Stomach (tissue), 8 donors: ENCODE measurements at regions not wholly inside any gene's neighbourhood (a gene's known extent, or its start where the extent isn't known, plus 50 kb on each side); places are given as distances from the start of the nearest gene placed in this dataset.

ENCODE experiments used
- DNase-seq, 2 donors: peaks; one replicate each; pipeline versions ENCODE4 v3.0.0 to v3.0.0-alpha.2; 2013 to 2019
- H3K27ac ChIP-seq, 5 donors: fragments of 200-600 bp in 4 of 5; sonication (generic) in 4 of 5; one replicate each; pipeline ENCODE4 v1.5.1; 2013 to 2019; ENCODE audit warnings: mild to moderate bottlenecking in 1 of 5, moderate library complexity in 1 of 5
- H3K27me3 ChIP-seq, 3 donors: fragments of 200-600 bp; sonication (generic); one replicate each; pipeline ENCODE4 v1.5.1; 2017 to 2019; ENCODE audit warnings: mixed run types in 1 of 3
- H3K36me3 ChIP-seq, 4 donors: fragments of 200-600 bp; sonication (generic); 1 replicate in 3 of 4; 2 replicates in 1 of 4; pipeline ENCODE4 v1.5.1; 2016 to 2019
- H3K4me1 ChIP-seq, 4 donors: fragments of 200-600 bp; sonication (generic); one replicate each; pipeline ENCODE4 v1.5.1; 2016 to 2019
- H3K4me3 ChIP-seq, 4 donors: fragments of 200-600 bp; sonication (generic) in 3 of 4; one replicate each; pipeline ENCODE4 v1.5.1; 2016 to 2019; ENCODE audit warnings: mild to moderate bottlenecking in 1 of 4
- H3K9me3 ChIP-seq, 4 donors: fragments of 200-600 bp; sonication (generic); one replicate each; pipeline ENCODE4 v1.5.1; 2016 to 2019
- EP300 ChIP-seq: sonication (generic); formaldehyde crosslinking; IDR thresholded peaks from one replicate; pipeline ENCODE4 v1.6.1; 2017; ENCODE audit warnings: antibody characterized with exemption
- POLR2A ChIP-seq, 4 donors: fragments of 450-650 bp; IDR thresholded peaks; one replicate each; pipeline ENCODE4 v1.6.1; 2016; ENCODE audit warnings: antibody characterized with exemption in 4 of 4, control low read depth in 2 of 4, mild to moderate bottlenecking in 1 of 4, moderate library complexity in 1 of 4
- POLR2AphosphoS5 ChIP-seq, 3 donors: sonication (generic); formaldehyde crosslinking; IDR thresholded peaks; one replicate each; pipeline ENCODE4 v1.6.1; 2016; ENCODE audit warnings: antibody characterized with exemption in 3 of 3
- WGBS, 5 donors: extraction: QIAGEN DNeasy Blood & Tissue Kit in 3 of 5; methylation state at CpG; one replicate each; pipeline versions ENCODE4 v1.1.5 to v1.1.7; 2013 to 2018; 5-methylcytosine and 5-hydroxymethylcytosine counted together
- intact Hi-C: fragments of 100-400 bp; cut with DNase I; formaldehyde crosslinking; loops from one replicate; pipeline ENCODE4 v1.15.1; 2023; ENCODE audit warnings: low total_unique reads
- TF ChIP-seq, protein P1 (sequence below), 7 experiments: fragments of 450-650 bp in 4 of 7; fragments of 200-600 bp in 3 of 7; sonication (generic) in 3 of 7; IDR thresholded peaks; one replicate each; pipeline ENCODE4 v1.5.1; 2016 to 2019; ENCODE audit warnings: antibody characterized with exemption in 7 of 7, control low read depth in 2 of 7, mild to moderate bottlenecking in 1 of 7
- donor health status: healthy with polysubstance abuse.
- donor health status: Bipolar disorder and iron deficiency.
- donor health status: healthy.

DNA sequence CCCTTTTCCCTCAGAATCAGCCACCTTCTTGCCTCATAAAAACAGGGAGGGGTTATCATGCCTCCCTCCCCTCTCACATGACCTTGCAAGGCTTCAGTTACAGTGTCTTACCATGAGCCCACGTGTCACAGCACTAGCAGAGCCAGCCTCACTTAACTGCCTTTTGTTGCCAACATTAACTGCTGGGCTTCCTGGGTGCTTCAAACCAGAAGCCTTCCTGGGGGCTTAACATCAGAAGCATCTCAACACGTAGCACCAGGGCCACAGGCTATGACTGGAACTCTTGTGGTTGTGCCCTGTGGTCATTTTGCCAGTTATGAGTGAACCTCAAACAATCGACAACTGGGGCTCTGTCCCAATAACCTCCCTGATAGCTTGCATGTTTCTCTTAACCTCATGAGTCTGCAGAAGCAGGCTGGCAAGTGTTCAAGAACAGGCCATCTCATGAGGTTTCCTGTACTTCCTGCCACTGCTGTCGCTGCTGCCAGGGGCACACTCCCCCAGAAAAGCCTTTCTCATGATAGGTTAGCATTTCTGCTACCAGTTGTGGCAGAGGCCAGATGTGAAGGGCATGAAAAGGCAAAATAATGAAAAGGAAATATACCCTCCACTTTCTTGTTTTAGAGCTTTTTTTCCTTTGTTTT lies 132.2 kb downstream of the GLUL start:
- 9 to 37% (median 18%) methylated on average over 4 of the region's 4 CpGs for whole genome bisulfite sequencing, 5 donors
- Histone ChIP-seq H3K4me3 (no peak overlapping the region), H3K9me3 (no peaks in the 10 kb centered on the region), H3K27ac (peak overlapping the region in 4 of 5 donors; percentile 32 to 74 (median 54)), H3K36me3 (no peaks in the 10 kb centered on the region), H3K4me1 (peaks cover 8 to 45% (median 18%) of the 10 kb centered on the region in 4 donors), H3K27me3 (no peaks in the 10 kb centered on the region)
- TF ChIP-seq EP300 (no peak), POLR2AphosphoS5 (IDR thresholded peaks at IDR 0.05) (peak in 2 of 3 donors; percentile 27 to 31), POLR2A (IDR thresholded peaks at IDR 0.05) (no peak)
- TF ChIP-seq, protein P1, sequence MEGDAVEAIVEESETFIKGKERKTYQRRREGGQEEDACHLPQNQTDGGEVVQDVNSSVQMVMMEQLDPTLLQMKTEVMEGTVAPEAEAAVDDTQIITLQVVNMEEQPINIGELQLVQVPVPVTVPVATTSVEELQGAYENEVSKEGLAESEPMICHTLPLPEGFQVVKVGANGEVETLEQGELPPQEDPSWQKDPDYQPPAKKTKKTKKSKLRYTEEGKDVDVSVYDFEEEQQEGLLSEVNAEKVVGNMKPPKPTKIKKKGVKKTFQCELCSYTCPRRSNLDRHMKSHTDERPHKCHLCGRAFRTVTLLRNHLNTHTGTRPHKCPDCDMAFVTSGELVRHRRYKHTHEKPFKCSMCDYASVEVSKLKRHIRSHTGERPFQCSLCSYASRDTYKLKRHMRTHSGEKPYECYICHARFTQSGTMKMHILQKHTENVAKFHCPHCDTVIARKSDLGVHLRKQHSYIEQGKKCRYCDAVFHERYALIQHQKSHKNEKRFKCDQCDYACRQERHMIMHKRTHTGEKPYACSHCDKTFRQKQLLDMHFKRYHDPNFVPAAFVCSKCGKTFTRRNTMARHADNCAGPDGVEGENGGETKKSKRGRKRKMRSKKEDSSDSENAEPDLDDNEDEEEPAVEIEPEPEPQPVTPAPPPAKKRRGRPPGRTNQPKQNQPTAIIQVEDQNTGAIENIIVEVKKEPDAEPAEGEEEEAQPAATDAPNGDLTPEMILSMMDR (IDR thresholded peaks at IDR 0.05): no peak
- intact Hi-C loops: no loop called here
- peak; percentile 51 to 75 for DNase-seq

GRCh38 chr1:182257369-182258063 lies 134.1 kb downstream of the GLUL start:
- Histone ChIP-seq H3K36me3 (no peaks in the 10 kb centered on the region), H3K4me3 (no peak overlapping the region), H3K27ac (peak overlapping the region in 3 of 5 donors; percentile 6 to 20 (median 14)), H3K27me3 (no peaks in the 10 kb centered on the region), H3K9me3 (no peaks in the 10 kb centered on the region), H3K4me1 (peaks cover 8 to 39% (median 16%) of the 10 kb centered on the region in 4 donors)
- intact Hi-C loops: no loop called here
- TF ChIP-seq EP300: no peak
- TF ChIP-seq, protein P1 (IDR thresholded peaks at IDR 0.05): no peak
- TF ChIP-seq POLR2AphosphoS5 (IDR thresholded peaks at IDR 0.05): no peak
- no peak for TF ChIP-seq POLR2A (IDR thresholded peaks at IDR 0.05)
- WGBS, 5 donors: 43 to 59% (median 53%) methylated on average over 2 of the region's 2 CpGs
- no peak for DNase-seq

DNA sequence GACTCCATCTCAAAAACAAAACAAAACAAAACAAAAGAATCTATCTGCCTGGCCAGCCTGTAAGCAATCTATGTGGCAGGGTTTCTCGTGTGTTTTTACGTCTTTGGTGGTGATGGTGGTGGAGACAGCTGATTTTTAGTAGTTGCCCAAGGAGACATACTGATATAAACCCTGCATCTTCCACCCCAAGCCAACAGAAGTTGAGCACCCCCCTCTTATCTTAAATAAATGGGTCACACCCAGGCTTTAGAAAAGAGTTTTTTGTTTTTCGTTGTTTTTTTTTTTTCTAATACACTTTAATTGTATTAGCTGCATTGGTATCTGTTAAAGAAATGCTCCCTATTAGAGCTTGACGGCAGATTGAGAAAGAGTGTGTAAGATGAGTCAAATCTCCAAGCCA lies 134.7 kb downstream of the GLUL start:
- H3K9me3 ChIP-seq: no peaks in the 10 kb centered on the region
- H3K27ac ChIP-seq: no peak overlapping the region
- intact Hi-C loops: no loop called here
- peaks cover 8 to 33% (median 13%) of the 10 kb centered on the region in 4 donors for H3K4me1 ChIP-seq
- no peak overlapping the region for H3K4me3 ChIP-seq
- no peaks in the 10 kb centered on the region for H3K36me3 ChIP-seq
- no peak for TF ChIP-seq EP300
- TF ChIP-seq, protein P1 (IDR thresholded peaks at IDR 0.05): no peak
- no peaks in the 10 kb centered on the region for H3K27me3 ChIP-seq
- no peak for DNase-seq
- 68 to 75% (median 72%) methylated on average over 4 of the region's 4 CpGs for WGBS, 5 donors

DNA sequence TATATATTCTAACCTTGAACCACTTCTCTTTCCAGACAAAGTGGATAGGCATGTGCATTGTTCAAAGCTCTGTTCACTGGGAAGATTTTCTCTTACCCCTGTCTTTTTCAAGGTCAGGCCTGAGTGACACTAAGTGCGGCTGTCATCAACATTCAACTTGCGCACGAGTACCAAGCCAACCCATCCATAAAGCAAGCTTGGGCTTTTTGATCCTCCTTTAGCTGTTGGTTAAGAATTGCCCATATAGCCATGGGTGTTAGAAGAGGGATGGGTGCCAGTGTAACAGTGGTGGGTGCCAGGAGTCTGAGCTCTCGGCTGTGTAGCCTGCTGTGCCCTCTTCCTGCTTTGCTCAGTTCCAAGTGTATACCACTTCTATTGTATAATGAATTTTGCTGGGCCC lies 136.1 kb downstream of the GLUL start:
- DNase-seq: no peak
- Histone ChIP-seq H3K4me3 (no peak overlapping the region), H3K4me1 (peaks cover 8 to 29% (median 11%) of the 10 kb centered on the region in 4 donors), H3K27ac (no peak overlapping the region), H3K36me3 (no peaks in the 10 kb centered on the region), H3K9me3 (no peaks in the 10 kb centered on the region), H3K27me3 (no peaks in the 10 kb centered on the region)
- 81 to 98% (median 94%) methylated on average over 4 of the region's 4 CpGs for WGBS, 5 donors
- intact Hi-C loops: no loop called here
- no peak for TF ChIP-seq EP300
- no peak for TF ChIP-seq POLR2AphosphoS5 (IDR thresholded peaks at IDR 0.05)
- no peak for TF ChIP-seq POLR2A (IDR thresholded peaks at IDR 0.05)
- TF ChIP-seq, protein P1 (IDR thresholded peaks at IDR 0.05): no peak
